ENCODE measurements at regions not wholly inside any gene's neighbourhood (a gene's known extent, or its start where the extent isn't known, plus 50 kb on each side); places are given as distances from the start of the nearest gene placed in this dataset.

DNA sequence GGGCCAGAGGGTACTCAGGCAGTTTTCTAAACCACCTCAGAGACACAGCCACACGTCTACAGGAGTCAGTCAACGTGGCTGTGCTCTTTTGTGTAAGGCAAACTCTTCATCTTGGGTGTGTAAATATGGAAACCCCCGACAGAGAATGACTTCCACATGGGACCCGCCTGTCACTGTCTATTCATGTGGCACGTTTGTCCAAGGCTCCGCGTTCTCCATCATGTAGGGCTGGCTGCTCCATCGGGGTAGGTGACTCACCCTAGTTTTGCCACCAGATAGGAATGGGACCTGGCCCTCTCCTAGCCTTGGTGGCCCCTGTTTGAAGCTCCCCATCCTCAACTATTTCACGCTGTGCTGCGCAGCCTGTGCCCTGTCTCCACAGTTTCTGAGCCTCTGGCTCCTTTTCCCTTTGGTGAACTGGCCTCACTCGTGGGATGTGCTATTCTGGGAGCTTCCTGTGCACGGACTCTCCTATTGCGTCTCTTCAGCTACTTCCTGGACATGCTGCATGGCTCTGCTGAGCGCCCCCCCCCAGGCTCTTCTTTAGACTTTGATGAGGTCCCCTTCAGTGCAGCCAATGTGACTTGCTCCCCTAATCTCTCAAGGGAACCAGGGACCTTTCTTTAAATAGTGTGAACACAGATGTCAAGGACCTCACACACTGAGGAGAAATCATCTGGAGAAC, 143.2 kb upstream of the PDE10A start:
- no peaks in the 10 kb centered on the region for H3K9me3 ChIP-seq
- no peak overlapping the region for H3K4me3 ChIP-seq
- H3K36me3 ChIP-seq: no peaks in the 10 kb centered on the region
- no peak for DNase-seq
- H3K27me3 ChIP-seq: no peaks in the 10 kb centered on the region

DNA sequence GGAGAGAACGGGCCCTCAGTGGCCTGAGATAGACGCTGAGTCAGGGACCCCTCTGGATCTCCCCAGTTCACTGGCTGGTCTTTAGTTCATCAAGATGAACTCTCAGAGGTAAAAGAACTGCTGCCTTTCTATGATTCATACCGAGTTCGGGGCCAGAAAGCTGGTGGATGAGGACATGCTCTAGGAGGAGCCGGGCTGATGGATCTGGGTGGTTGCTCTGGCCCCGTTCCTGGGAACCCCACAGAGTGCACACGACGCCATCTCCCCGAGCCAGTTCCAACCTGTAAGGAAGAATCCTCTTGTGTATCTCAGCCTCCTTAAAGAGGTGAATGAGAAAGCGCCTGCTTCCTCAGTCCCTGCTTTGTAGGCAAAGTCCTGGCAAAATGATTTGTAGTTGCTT, 142.6 kb upstream of the PDE10A start:
- DNase-seq: peak; percentile 39
- no peaks in the 10 kb centered on the region for H3K9me3 ChIP-seq
- no peak overlapping the region for H3K4me3 ChIP-seq
- no peaks in the 10 kb centered on the region for H3K36me3 ChIP-seq
- no peaks in the 10 kb centered on the region for H3K27me3 ChIP-seq

DNA sequence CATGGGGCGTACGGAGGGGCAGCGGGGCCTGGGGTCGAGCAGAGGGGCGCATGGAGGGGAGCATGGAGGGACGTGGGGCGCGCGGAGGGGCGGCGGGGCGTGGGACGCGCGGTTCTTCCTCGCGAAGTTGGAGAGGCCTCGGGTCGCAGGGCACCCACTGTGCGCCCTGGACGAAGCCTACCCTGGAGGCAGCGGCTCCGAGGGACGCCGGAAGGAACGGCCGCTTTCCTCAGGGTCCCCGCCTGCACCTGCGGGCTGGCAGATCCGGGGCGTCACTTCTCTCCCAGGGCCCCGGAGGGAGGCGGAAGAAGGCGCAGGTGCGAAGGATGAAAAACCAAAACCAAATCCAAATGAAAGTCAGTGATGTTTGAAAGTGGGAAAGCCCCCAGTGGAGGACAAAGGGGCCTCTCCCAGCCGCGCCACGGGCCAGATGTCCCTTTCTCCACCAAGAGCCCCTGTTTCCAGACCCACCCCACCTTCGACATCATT, 142.1 kb upstream of the PDE10A start:
- Histone ChIP-seq H3K9me3 (no peaks in the 10 kb centered on the region), H3K4me3 (no peak overlapping the region), H3K27me3 (no peaks in the 10 kb centered on the region), H3K36me3 (no peaks in the 10 kb centered on the region)
- no peak for DNase-seq

DNA sequence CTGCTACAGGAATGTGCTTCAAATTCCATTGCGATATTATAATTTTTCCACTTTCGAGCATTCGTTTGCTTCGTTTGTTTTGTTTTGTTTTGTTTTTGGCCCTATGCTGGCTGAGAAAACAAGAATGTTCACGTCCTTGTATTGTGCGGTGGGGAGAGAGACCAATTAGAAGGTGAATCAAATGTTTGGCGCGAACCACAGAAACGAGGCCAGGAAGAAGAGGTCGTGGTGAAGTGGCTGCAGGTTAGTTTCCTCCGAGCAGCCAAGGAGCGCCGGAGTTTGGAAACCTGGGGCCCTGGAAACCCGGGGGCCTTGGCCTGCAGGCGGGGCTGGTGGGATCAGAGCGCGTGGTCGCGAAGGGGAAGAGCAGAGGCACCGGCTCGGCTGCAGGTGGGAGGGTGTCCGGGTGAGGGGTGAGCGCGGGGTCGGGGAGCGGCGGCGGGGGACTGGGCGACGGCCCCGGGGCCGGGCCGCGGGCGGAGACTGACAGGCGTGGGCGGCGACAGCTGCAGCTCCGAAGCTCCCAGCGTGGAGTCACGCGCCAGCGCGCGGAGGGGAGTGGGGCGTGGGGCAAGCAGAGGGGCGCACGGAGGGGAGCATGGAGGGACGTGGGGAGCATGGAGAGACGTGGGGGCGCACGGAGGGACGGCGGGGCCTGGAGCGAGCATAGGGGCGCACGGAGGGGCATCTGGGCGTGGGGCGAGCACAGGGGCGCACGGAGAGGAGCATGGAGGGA, 141.5 kb upstream of the PDE10A start:
- no peak overlapping the region for H3K4me3 ChIP-seq

DNA sequence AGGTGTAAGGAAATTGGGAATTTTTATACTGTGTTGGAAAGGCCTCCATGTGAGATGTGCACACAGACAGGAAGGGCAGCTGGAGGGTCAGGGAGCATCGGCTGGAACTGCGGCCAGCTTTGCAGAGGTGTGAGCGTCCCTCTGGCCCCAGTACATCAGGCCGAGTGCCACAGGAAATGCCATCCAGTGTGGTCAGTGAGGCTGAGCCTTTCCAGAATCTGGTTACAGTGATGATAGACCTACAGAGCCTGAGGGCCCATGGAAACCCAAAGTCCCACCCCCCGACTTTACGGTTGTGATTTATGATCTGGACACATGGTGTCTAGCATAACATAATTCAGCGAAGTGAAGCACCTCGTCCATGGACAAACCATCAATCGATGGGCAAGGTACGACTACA, 137.3 kb upstream of the PDE10A start:
- Histone ChIP-seq H3K27me3 (no peaks in the 10 kb centered on the region), H3K9me3 (no peaks in the 10 kb centered on the region), H3K36me3 (no peaks in the 10 kb centered on the region), H3K4me3 (no peak overlapping the region)
- peak; percentile 41 for DNase-seq

More for the DNA sequence above, 141.5 kb upstream of the PDE10A start:
- no peaks in the 10 kb centered on the region for H3K9me3 ChIP-seq
- no peaks in the 10 kb centered on the region for H3K36me3 ChIP-seq
- no peaks in the 10 kb centered on the region for H3K27me3 ChIP-seq
- DNase-seq: peak; percentile 36

- no peaks in the 10 kb centered on the region for H3K9me3 ChIP-seq
- H3K27me3 ChIP-seq: no peaks in the 10 kb centered on the region
- no peak overlapping the region for H3K4me3 ChIP-seq
- no peaks in the 10 kb centered on the region for H3K36me3 ChIP-seq
- no peak for DNase-seq
Observed at GRCh38 chr6:165799391-165800153, 136.5 kb upstream of the PDE10A start.

DNA sequence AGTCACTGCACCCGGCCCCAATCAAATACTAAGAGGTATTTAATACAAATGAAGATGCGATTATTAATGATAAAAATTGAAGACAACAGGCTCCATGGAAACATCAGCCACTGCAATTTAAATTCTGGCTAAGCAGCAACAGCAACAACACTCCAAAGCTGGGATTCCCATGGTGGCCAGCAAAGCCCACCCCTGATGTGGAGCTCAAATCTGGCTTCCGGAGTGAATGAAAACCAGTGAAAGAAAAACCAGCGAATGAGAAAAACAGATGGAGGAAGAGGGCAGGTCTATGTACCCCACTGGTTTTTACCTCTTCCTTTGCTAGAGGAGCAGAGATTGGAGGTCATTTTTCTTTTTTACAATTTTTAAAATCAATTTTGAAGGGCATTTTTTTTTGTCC, 135.9 kb upstream of the PDE10A start:
- no peak for DNase-seq
- H3K9me3 ChIP-seq: no peaks in the 10 kb centered on the region
- H3K36me3 ChIP-seq: no peaks in the 10 kb centered on the region
- H3K27me3 ChIP-seq: no peaks in the 10 kb centered on the region
- H3K4me3 ChIP-seq: no peak overlapping the region

GRCh38 chr6:165794179-165794601, 131.1 kb upstream of the PDE10A start:
- no peak overlapping the region for H3K4me3 ChIP-seq
- no peaks in the 10 kb centered on the region for H3K36me3 ChIP-seq
- DNase-seq: no peak
- no peaks in the 10 kb centered on the region for H3K9me3 ChIP-seq
- H3K27me3 ChIP-seq: no peaks in the 10 kb centered on the region

DNA sequence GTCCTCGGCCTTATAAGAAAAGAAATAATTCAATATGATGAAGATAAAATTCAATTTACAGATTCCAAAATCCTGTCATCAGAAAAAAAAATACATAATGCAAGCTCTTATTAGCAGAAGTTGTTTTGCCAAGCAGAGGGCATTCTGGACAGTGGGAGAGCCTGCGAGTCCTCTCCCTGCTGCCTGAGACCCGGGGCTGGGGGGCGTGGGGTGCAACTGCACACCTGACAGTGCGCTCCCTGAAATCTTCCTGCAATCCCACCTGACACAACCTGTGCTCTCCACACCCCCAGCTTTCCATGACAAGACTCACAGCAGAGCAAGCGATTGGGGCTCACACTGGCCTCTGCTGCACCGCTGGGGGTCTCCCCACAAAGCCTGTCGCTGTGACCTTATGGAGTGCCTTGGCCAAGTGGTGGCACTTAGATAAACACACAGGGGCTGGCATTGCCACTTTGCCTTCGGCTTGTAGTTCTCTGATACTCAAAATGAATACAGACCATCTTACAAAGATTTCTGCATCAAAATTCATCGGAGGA, 130.3 kb upstream of the PDE10A start:
- H3K36me3 ChIP-seq: no peaks in the 10 kb centered on the region
- no peaks in the 10 kb centered on the region for H3K9me3 ChIP-seq
- H3K27me3 ChIP-seq: no peaks in the 10 kb centered on the region
- no peak overlapping the region for H3K4me3 ChIP-seq
- DNase-seq: no peak

GRCh38 chr6:165791876-165792437, 128.9 kb upstream of the PDE10A start:
- H3K9me3 ChIP-seq: no peaks in the 10 kb centered on the region
- H3K4me3 ChIP-seq: no peak overlapping the region
- no peaks in the 10 kb centered on the region for H3K36me3 ChIP-seq
- no peaks in the 10 kb centered on the region for H3K27me3 ChIP-seq
- no peak for DNase-seq

DNA sequence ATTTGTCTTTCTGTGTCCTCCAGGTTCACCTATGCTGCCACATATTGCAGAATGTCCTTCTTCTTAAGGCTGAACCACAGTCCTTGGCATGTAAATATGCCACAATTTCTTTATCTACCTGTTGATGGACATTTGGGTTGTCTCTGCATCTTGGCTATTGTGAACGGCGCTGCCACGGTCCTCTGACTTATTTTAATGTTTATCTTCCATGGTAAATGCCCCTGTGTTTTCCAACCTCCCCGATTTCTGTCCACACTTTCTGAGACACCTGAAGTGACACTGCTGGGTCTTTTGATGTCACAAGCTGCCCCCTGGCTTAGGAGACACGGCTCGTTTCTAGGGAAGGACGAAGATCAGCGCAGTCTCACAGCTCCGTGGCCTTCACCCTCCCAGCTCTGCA, 128.3 kb upstream of the PDE10A start:
- H3K9me3 ChIP-seq: no peaks in the 10 kb centered on the region
- no peak for DNase-seq
- no peak overlapping the region for H3K4me3 ChIP-seq
- H3K36me3 ChIP-seq: no peaks in the 10 kb centered on the region
- no peaks in the 10 kb centered on the region for H3K27me3 ChIP-seq

- Histone ChIP-seq H3K27me3 (peaks cover 2% of the 10 kb centered on the region; the same call in 1 of the 2 replicates), H3K36me3 (no peaks in the 10 kb centered on the region), H3K9me3 (no peaks in the 10 kb centered on the region), H3K4me3 (no peak overlapping the region)
- no peak for DNase-seq
Observed at GRCh38 chr6:165782812-165783211, 119.8 kb upstream of the PDE10A start.

- peaks cover 2% of the 10 kb centered on the region; the same call in 1 of the 2 replicates for H3K27me3 ChIP-seq
- no peak overlapping the region for H3K4me3 ChIP-seq
- no peaks in the 10 kb centered on the region for H3K9me3 ChIP-seq
- no peak for DNase-seq
- no peaks in the 10 kb centered on the region for H3K36me3 ChIP-seq
Observed at GRCh38 chr6:165782134-165782533, 119.1 kb upstream of the PDE10A start.

- Histone ChIP-seq H3K4me3 (no peak overlapping the region), H3K36me3 (no peaks in the 10 kb centered on the region), H3K9me3 (no peaks in the 10 kb centered on the region), H3K27me3 (no peaks in the 10 kb centered on the region)
- DNase-seq: no peak
Observed at GRCh38 chr6:165777680-165778079, 114.6 kb upstream of the PDE10A start.

GRCh38 chr6:165776691-165777090, 113.7 kb upstream of the PDE10A start:
- no peak for DNase-seq

DNA sequence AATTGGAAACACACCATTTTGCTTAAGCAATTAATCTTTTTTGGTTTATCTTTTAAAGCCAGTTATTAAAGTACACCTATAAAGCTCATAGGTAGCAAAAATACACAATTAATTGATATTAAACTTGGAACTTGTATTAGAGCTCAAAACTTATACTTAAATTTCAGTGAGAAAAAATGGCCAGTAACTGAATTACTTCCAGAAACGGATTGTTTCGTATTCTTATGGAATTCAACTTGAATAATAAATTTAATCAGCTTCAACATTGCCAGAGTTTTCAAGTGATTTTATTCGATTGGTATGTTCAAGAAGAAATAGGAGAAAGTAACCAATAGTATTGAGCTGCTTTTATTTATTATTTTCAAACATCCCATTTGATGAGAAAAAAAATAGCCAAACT, 112.7 kb upstream of the PDE10A start:
- no peaks in the 10 kb centered on the region for H3K27me3 ChIP-seq
- H3K4me3 ChIP-seq: no peak overlapping the region
- H3K36me3 ChIP-seq: no peaks in the 10 kb centered on the region
- DNase-seq: no peak
- no peaks in the 10 kb centered on the region for H3K9me3 ChIP-seq

More at GRCh38 chr6:165776691-165777090, 113.7 kb upstream of the PDE10A start:
- Histone ChIP-seq H3K36me3 (no peaks in the 10 kb centered on the region), H3K9me3 (no peaks in the 10 kb centered on the region), H3K27me3 (no peaks in the 10 kb centered on the region), H3K4me3 (no peak overlapping the region)
